KOPT-K1 (cell line): ENCODE measurements at regions not wholly inside any gene's neighbourhood (a gene's known extent, or its start where the extent isn't known, plus 50 kb on each side); places are given as distances from the start of the nearest gene placed in this dataset.

Experiments
- H3K27ac ChIP-seq: fragments of 200-600 bp; sonication (generic); 2 replicates; pipeline ENCODE4 v1.5.1; 2016; ENCODE audit warnings: antibody characterized with exemption, mild to moderate bottlenecking, low read depth, low read length; ENCODE audit not compliant: poor library complexity, severe bottlenecking
- H3K36me3 ChIP-seq: fragments of 200-600 bp; sonication (generic); 2 replicates; pipeline ENCODE4 v1.5.1; 2017; ENCODE audit warnings: antibody characterized with exemption, mild to moderate bottlenecking, low read length, moderate library complexity; ENCODE audit not compliant: insufficient read depth
- H3K9me3 ChIP-seq: fragments of 200-600 bp; sonication (generic); 2 replicates; pipeline ENCODE4 v1.5.1; 2017; ENCODE audit warnings: antibody characterized with exemption, low read length, mild to moderate bottlenecking; ENCODE audit not compliant: insufficient read depth, poor library complexity, severe bottlenecking

GRCh38 chr4:185904381-185904780, 92.4 kb upstream of the SORBS2 start:
- no peaks in the 10 kb centered on the region for H3K9me3 ChIP-seq
- H3K36me3 ChIP-seq, result no peaks in the 10 kb centered on the region
- H3K27ac ChIP-seq, result peak overlapping the region; percentile 61

DNA sequence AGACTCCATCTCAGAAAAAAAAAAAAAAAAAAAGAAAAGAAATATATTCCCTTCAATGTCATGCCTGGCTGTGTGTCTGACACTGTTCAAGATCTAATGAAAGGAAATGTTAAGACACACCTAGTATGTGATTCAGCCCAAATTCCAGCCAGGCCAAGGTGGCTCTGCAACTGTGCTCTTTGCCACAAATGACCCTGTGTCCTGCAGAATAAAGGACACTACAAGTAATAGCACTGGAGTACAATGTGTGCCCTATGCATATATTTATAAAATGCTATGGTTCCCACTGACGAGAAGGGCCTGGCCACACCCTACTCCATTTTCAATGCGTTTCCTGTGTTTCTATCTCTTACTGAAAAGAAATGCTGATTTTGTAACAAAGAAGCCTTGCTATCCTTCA, 98.0 kb upstream of the SORBS2 start:
- H3K9me3 ChIP-seq, result no peaks in the 10 kb centered on the region
- no peaks in the 10 kb centered on the region for H3K36me3 ChIP-seq
- H3K27ac ChIP-seq, result no peak overlapping the region

DNA sequence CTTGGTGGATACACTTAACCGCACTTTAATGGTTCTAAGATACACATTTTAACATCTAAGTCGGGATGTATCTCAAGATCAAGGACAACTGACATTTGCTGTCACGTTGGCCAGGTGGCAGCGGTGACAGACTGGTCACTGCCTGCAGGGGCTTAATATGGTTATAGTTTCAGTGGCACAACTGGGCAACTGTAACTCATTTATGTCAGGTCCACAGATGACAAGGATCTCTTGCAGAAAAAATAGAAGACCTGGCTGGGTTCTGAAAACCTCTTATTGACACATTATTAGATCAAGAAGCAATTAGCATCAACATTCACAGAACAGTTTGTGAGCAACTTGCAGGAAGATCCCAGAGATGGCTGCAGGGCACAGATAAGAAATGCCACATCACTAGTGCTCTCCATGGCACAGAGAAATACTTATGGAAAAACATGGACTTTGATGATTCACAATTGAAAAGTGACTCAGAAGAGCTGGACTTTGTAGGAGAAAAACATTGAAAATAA, 99.6 kb upstream of the SORBS2 start:
- H3K9me3 ChIP-seq, result no peaks in the 10 kb centered on the region

GRCh38 chr4:185912779-185913178, 100.8 kb upstream of the SORBS2 start:
- Histone ChIP-seq H3K9me3 (no peaks in the 10 kb centered on the region), H3K27ac (no peak overlapping the region), H3K36me3 (no peaks in the 10 kb centered on the region)

More for the DNA sequence above, 99.6 kb upstream of the SORBS2 start:
- H3K36me3 ChIP-seq, result no peaks in the 10 kb centered on the region
- H3K27ac ChIP-seq, result no peak overlapping the region

DNA sequence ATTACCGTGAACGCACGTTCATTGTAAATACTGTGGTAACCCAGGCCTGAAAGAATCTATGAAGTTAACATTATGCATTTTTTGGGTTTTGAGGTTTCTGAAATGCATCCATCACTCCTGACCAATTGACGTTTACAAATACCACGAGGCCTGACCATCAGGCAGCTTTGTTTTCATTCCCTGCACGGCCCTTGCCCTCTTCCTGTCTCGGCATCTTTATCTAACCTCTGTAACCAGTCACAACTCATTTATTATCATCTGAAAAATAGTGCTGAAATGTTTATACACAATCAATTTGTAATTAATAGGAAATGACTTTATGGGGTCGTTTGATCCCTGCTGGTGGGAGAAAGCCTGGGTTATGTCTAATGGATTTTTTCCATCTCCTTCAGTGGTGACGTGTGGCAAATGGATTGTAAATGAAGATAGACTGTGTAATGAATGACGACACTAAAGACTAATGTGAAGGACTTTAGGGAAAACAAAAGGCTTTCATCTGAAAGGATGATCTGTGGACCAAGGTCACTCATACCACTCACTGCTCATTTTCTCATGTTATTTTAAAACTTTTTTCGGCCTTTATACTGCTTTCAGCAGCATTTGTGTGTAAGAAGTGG, 102.7 kb upstream of the SORBS2 start:
- Histone ChIP-seq H3K36me3 (no peaks in the 10 kb centered on the region), H3K27ac (no peak overlapping the region), H3K9me3 (no peaks in the 10 kb centered on the region)

DNA sequence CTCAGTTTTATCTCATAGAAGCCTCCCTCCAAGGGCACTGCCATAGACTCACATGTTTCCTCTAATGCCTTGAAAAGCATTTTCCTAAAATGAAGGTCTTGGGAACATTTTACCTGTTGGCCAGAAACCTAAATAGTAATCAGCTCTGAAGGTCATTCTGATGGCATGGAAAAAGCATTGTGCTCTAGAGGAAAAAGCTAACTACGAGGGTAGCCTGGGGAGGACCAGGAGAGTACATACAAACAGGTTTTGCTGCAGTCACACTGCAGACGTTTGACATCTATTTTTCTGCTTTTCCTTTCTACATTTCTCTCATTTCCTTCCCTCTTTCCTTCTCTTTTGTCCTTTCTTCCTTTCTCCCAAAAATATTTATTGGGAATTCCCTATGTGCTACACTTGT, 103.3 kb upstream of the SORBS2 start:
- Histone ChIP-seq H3K36me3 (no peaks in the 10 kb centered on the region), H3K9me3 (no peaks in the 10 kb centered on the region), H3K27ac (no peak overlapping the region)

DNA sequence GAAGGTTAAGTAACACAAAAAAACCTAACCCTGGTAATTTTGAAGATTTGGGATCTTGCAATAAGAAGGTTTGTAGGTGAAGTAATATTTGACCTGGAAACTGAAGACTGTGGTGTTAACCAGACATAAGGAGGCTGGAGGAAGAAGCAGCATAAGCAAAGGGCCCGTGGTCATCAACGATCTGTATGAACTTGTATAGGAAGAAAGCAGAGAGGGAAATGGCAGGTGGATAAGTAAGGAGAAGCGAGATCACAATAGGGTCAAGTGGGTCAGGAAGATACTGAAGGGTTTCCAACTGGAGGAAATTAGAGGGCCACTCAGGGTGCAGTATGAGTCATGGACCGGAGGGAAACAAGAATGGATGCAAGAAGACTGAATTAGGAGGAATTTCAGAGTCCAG, 103.8 kb upstream of the SORBS2 start:
- Histone ChIP-seq H3K27ac (no peak overlapping the region), H3K9me3 (no peaks in the 10 kb centered on the region), H3K36me3 (no peaks in the 10 kb centered on the region)

GRCh38 chr4:185916231-185916630, 104.2 kb upstream of the SORBS2 start:
- no peaks in the 10 kb centered on the region for H3K9me3 ChIP-seq
- H3K27ac ChIP-seq, result no peak overlapping the region
- no peaks in the 10 kb centered on the region for H3K36me3 ChIP-seq

DNA sequence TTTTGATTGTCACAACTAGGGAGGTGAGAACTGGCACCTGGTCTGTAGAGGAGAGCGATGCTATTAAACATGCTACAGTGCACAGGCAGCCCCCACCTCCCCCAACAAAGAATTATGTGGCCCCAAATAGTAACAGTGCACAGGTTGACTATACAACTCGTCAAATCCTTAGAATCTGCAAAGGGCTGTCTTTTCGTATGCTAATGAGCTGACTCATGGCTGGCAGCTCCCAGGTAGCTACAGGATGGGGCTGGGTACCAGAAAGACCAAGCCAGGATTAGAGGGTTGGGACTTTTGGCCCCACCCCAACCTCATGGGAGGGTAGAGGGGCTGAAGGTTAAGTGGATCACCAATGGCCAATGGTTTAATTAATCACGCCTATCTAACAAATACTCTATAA, 104.7 kb upstream of the SORBS2 start:
- H3K9me3 ChIP-seq, result no peaks in the 10 kb centered on the region
- H3K36me3 ChIP-seq, result no peaks in the 10 kb centered on the region
- no peak overlapping the region for H3K27ac ChIP-seq

DNA sequence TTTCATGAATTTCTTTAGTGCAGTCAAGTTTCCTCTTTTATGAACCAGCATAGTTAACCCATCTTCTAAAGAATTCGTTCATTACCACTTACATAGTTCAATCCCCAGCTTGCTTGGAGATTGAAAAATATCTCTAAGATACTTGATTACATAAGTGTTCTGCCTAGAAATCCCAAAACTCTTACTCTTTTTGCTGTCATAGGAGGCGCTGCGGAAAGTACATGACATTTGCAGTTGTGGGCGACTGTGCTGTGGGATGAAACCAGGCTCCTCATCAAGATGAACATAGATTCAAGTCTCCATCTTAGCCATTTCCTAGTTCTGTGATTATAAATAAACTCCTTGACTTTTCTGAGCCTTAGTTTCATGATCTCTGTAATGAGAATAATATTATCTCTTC, 107.1 kb upstream of the SORBS2 start:
- no peaks in the 10 kb centered on the region for H3K36me3 ChIP-seq
- no peaks in the 10 kb centered on the region for H3K9me3 ChIP-seq
- H3K27ac ChIP-seq, result no peak overlapping the region

GRCh38 chr4:185920171-185920570, 108.2 kb upstream of the SORBS2 start:
- no peak overlapping the region for H3K27ac ChIP-seq
- no peaks in the 10 kb centered on the region for H3K9me3 ChIP-seq
- H3K36me3 ChIP-seq, result no peaks in the 10 kb centered on the region

DNA sequence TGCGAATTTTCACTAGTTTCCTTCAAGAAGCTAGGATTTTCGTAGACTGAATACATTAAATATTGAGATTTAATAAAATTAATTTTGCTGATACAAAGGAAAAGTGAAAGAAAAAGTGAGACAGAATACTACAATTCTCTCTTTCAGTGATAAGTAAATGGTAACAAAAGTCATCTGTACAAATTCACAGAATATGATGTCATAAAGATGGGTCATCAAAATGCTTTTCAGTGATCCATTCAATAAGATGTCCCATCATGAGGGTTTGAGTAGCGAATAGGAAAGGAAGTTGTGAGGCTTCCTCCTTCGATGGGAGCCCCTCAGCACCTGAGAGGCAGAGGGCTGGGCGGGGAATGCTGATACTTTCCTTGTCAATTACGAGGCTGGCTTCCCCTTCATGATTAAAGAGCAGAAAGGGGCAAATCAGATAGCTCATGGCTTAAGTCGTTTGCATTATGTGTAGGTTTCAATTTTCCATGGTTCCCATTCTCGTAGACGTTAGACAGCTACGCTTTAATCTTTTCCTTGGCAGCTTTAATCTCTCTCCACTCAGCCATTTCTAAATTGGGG, 108.8 kb upstream of the SORBS2 start:
- H3K27ac ChIP-seq, result no peak overlapping the region
- H3K9me3 ChIP-seq, result no peaks in the 10 kb centered on the region
- H3K36me3 ChIP-seq, result no peaks in the 10 kb centered on the region

DNA sequence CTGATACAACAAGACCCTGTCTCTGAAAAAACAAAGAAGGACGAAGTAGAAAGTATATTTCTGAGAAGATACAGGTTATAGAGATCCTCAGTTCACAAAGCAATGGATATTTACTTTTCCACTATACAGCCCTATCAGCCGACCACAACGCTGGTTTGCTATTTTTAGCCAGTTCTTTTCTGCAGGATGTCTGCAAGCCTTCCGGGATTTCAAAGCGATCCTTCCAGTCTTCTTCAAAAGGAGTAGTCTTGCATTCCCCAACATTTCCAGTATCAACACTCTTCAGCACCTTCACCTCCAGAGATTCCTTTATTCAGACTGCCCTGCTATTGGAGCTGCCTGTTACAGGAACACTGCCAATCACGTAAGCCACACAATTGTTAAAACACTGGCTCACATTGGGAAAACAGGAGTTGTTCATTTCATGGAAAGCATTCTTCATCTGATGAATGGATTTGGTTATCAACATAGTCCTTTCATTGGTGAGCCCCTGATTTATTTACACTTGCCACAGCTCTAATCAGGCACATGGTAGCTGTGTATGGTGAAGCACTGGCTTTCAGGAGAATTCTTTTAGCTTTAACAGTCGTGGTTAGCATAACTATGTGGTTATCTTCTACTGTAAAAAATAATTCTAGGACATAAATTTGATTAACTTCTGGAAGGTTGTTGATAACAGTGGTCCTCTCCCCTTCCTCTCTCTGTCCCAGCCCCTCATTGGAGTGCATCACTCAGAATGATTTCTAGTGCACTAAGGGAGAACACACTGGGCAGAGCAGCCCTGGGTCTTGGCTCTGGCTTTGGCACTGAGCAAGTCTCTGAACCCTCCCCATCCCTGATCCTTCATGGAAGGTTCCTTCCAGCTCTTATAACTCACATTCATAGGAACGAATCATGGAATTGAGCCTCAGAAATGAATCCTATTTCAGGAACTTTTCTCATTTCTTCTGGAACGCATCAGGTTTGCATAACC, 109.9 kb upstream of the SORBS2 start:
- Histone ChIP-seq H3K9me3 (no peaks in the 10 kb centered on the region), H3K36me3 (no peaks in the 10 kb centered on the region), H3K27ac (no peak overlapping the region)

- Histone ChIP-seq H3K27ac (no peak overlapping the region), H3K36me3 (no peaks in the 10 kb centered on the region)
Observed at GRCh38 chr4:185924458-185925044, 112.6 kb upstream of the SORBS2 start.

DNA sequence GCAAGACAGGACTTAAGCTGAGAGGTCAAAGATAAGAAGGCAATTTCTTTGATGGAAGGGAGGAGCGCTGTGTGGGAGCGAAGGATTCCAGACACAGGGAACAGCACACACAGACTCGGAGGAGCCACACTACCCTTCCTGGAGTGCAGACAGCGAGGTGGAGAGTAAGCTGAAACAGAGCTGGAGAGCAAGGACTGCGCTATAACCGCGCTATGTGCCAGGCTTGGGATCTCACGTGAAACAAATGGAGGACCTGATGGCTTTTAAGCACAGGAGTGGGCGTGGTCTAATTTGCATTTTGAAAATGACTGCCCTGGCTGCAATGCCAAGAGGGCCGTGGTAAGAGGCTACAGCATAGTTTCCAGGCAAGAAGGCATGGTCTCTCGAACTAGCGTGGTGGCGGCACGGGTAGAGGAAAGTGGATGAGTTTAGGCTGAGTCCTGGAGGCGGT, 113.9 kb upstream of the SORBS2 start:
- no peaks in the 10 kb centered on the region for H3K9me3 ChIP-seq
- H3K36me3 ChIP-seq, result no peaks in the 10 kb centered on the region
- no peak overlapping the region for H3K27ac ChIP-seq

More at GRCh38 chr4:185924458-185925044, 112.6 kb upstream of the SORBS2 start:
- H3K9me3 ChIP-seq, result no peaks in the 10 kb centered on the region
